Muscle layer of colon (tissue), 2 donors: ENCODE measurements at regions not wholly inside any gene's neighbourhood (a gene's known extent, or its start where the extent isn't known, plus 50 kb on each side); places are given as distances from the start of the nearest gene placed in this dataset.

Experiments
- H3K27ac ChIP-seq: one replicate; pipeline ENCODE4 v1.7.0; 2013; ENCODE audit warnings: low read depth, mild to moderate bottlenecking, low read length, moderate library complexity
- H3K27me3 ChIP-seq, 2 donors: one replicate each; pipeline ENCODE4 v1.7.0; 2013; ENCODE audit warnings: low read length in 2 of 2, mild to moderate bottlenecking in 2 of 2; ENCODE audit not compliant: insufficient read depth in 2 of 2, control insufficient read depth in 1 of 2
- H3K36me3 ChIP-seq: one replicate; pipeline ENCODE4 v1.7.0; 2013; ENCODE audit warnings: mild to moderate bottlenecking, low read length; ENCODE audit not compliant: insufficient read depth
- H3K4me1 ChIP-seq: one replicate; pipeline ENCODE4 v1.7.0; 2013; ENCODE audit warnings: mild to moderate bottlenecking, low read length; ENCODE audit not compliant: insufficient read depth
- H3K4me3 ChIP-seq, 2 donors: one replicate each; pipeline ENCODE4 v1.7.0; 2013; ENCODE audit warnings: low read length in 2 of 2, low read depth in 1 of 2, mild to moderate bottlenecking in 1 of 2, moderate library complexity in 1 of 2
- H3K9ac ChIP-seq: one replicate; pipeline ENCODE4 v1.7.0; 2013; ENCODE audit warnings: low read length
- H3K9me3 ChIP-seq: one replicate; pipeline ENCODE4 v1.7.0; 2013; ENCODE audit warnings: mild to moderate bottlenecking, low read length
- donor health status: abdominal sarcoma.
- donor health status: Adenocarcinoma of cecum.

- H3K27me3 ChIP-seq = no peaks in the 10 kb centered on the region
- no peak overlapping the region for H3K9ac ChIP-seq
- no peak overlapping the region for H3K27ac ChIP-seq
- H3K4me3 ChIP-seq = no peak overlapping the region
- no peaks in the 10 kb centered on the region for H3K9me3 ChIP-seq
- no peaks in the 10 kb centered on the region for H3K4me1 ChIP-seq
- no peaks in the 10 kb centered on the region for H3K36me3 ChIP-seq
Measured at GRCh38 chr6:93989630-93990029, 570.3 kb upstream of the EPHA7 start.

- no peaks in the 10 kb centered on the region for H3K36me3 ChIP-seq
- no peak overlapping the region for H3K9ac ChIP-seq
- no peaks in the 10 kb centered on the region for H3K27me3 ChIP-seq
- no peaks in the 10 kb centered on the region for H3K9me3 ChIP-seq
- no peaks in the 10 kb centered on the region for H3K4me1 ChIP-seq
- H3K27ac ChIP-seq = no peak overlapping the region
- H3K4me3 ChIP-seq = no peak overlapping the region
Measured at GRCh38 chr6:93985953-93986352, 566.6 kb upstream of the EPHA7 start.

DNA sequence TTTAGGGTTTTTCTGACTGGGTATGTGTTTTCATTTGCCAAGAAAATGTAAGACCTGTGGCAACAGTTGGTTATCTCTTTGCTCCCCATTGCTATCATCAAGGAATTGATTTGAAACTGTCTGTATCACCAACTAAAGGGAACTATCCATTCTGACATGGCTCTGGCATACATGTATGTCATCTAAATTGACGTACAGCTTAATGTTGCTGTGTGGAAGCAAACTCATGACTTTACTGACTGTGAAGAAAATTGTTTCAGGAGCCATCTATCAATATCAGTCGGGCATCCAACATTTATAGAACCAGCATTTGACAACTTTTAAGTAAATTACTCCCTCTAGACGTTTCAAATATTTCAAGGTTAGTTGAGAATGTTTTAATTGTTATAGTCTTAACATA is 555.8 kb upstream of the EPHA7 start:
- Histone ChIP-seq H3K27me3 (no peaks in the 10 kb centered on the region), H3K27ac (no peak overlapping the region), H3K9me3 (no peaks in the 10 kb centered on the region), H3K4me1 (no peaks in the 10 kb centered on the region), H3K4me3 (no peak overlapping the region), H3K9ac (no peak overlapping the region), H3K36me3 (no peaks in the 10 kb centered on the region)

GRCh38 chr6:93974332-93974731 is 555.0 kb upstream of the EPHA7 start:
- no peaks in the 10 kb centered on the region for H3K9me3 ChIP-seq
- no peak overlapping the region for H3K27ac ChIP-seq
- H3K9ac ChIP-seq = no peak overlapping the region
- H3K27me3 ChIP-seq = no peaks in the 10 kb centered on the region
- H3K36me3 ChIP-seq = no peaks in the 10 kb centered on the region
- H3K4me1 ChIP-seq = no peaks in the 10 kb centered on the region
- H3K4me3 ChIP-seq = no peak overlapping the region

- H3K4me1 ChIP-seq = no peaks in the 10 kb centered on the region
Measured at GRCh38 chr6:93972791-93973190, 553.4 kb upstream of the EPHA7 start.

DNA sequence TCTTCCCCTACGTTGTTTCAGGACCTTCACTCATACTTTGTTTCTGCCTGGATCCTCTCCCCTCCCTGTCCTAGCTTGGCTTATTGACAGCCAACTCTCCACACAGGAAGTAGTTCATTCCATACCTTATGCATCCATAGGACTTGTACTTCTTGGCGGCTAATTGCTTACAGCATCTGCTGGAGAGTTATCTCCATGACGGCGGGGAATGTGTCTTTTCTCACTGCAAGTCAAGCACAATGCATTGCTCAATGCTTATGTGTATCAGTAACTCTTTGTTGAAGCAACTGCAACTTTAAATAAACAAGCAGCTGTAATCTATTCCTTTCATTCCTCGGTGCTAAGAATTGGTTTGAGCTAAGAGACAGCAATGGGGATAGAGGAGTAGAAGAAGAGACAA is 551.3 kb upstream of the EPHA7 start:
- no peak overlapping the region for H3K4me3 ChIP-seq
- H3K27ac ChIP-seq = no peak overlapping the region
- no peak overlapping the region for H3K9ac ChIP-seq
- no peaks in the 10 kb centered on the region for H3K4me1 ChIP-seq
- no peaks in the 10 kb centered on the region for H3K9me3 ChIP-seq
- H3K27me3 ChIP-seq = no peaks in the 10 kb centered on the region
- no peaks in the 10 kb centered on the region for H3K36me3 ChIP-seq

More at GRCh38 chr6:93972791-93973190, 553.4 kb upstream of the EPHA7 start:
- Histone ChIP-seq H3K27me3 (no peaks in the 10 kb centered on the region), H3K36me3 (no peaks in the 10 kb centered on the region), H3K9me3 (no peaks in the 10 kb centered on the region), H3K27ac (no peak overlapping the region), H3K4me3 (no peak overlapping the region), H3K9ac (no peak overlapping the region)

DNA sequence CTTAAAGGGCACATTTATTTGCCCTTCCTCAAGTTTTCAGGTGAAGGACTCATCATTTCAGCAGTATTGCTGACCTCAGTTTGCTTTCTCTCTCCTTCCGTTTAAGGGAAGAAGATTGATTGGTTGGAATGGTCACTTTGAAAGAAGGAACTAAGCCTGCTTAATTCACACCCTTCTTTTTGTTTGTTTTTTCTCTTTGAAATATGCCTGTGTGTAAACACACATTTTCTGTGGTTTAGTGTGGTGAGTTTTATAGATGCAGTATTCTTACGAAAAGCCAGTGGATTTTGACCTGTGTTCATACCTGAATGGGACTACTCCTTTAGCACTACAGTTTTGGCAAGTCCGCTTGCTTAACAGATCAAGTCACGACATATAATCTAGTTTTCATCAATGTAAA is 548.8 kb upstream of the EPHA7 start:
- Histone ChIP-seq H3K27ac (no peak overlapping the region), H3K4me3 (no peak overlapping the region), H3K4me1 (no peaks in the 10 kb centered on the region), H3K9ac (no peak overlapping the region), H3K36me3 (no peaks in the 10 kb centered on the region), H3K9me3 (no peaks in the 10 kb centered on the region), H3K27me3 (no peaks in the 10 kb centered on the region)

GRCh38 chr6:93964926-93965325 is 545.6 kb upstream of the EPHA7 start:
- no peaks in the 10 kb centered on the region for H3K4me1 ChIP-seq
- H3K9ac ChIP-seq = no peak overlapping the region
- no peak overlapping the region for H3K4me3 ChIP-seq
- H3K9me3 ChIP-seq = no peaks in the 10 kb centered on the region
- H3K27me3 ChIP-seq = no peaks in the 10 kb centered on the region
- no peaks in the 10 kb centered on the region for H3K36me3 ChIP-seq
- no peak overlapping the region for H3K27ac ChIP-seq

DNA sequence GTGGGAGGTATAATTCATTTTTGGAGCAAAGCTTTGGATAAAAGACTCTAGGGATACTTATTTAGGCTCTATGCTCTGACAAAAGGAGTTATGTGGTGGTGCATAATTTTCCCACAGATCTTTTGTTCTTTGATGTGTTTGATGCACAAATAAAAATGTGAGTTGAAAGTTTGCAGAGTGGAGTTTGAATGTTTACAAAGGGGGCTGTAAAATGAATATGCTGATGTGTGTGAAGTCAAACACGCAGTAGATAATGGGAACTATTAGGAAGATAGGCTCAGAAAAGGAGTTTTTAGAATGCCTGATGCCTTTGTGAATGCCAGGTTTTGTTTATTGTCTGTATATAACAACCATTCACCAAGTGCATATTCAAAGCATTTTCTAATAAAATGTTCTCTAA is 545.0 kb upstream of the EPHA7 start:
- H3K9ac ChIP-seq = no peak overlapping the region
- H3K27ac ChIP-seq = no peak overlapping the region
- no peaks in the 10 kb centered on the region for H3K36me3 ChIP-seq
- no peaks in the 10 kb centered on the region for H3K27me3 ChIP-seq
- H3K4me3 ChIP-seq = no peak overlapping the region
- no peaks in the 10 kb centered on the region for H3K4me1 ChIP-seq
- no peaks in the 10 kb centered on the region for H3K9me3 ChIP-seq

GRCh38 chr6:93962566-93962965 is 543.2 kb upstream of the EPHA7 start:
- no peaks in the 10 kb centered on the region for H3K9me3 ChIP-seq
- no peaks in the 10 kb centered on the region for H3K36me3 ChIP-seq
- H3K27ac ChIP-seq = no peak overlapping the region
- no peak overlapping the region for H3K9ac ChIP-seq
- H3K4me3 ChIP-seq = no peak overlapping the region
- H3K4me1 ChIP-seq = no peaks in the 10 kb centered on the region
- no peaks in the 10 kb centered on the region for H3K27me3 ChIP-seq

DNA sequence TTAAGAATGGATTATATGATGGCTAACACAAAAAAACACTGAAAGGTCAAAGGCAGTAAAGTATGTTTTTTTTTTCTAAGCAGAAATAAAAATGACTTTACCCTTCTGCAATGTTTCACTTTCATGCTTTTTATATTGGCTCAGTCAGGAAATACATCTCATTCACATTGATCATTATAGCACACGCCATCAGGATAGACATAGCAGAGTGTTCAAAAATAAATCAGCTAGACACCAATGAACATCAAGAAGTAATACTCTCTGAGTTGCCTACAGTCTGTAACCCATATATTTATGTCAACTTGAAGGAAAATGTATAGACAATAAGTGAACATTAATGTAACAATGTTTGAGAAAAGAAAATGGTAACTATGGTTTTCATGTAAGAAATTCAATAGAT is 535.2 kb upstream of the EPHA7 start:
- H3K27ac ChIP-seq = no peak overlapping the region
- H3K4me3 ChIP-seq = no peak overlapping the region
- no peaks in the 10 kb centered on the region for H3K27me3 ChIP-seq
- H3K9me3 ChIP-seq = no peaks in the 10 kb centered on the region
- H3K9ac ChIP-seq = no peak overlapping the region
- no peaks in the 10 kb centered on the region for H3K4me1 ChIP-seq
- no peaks in the 10 kb centered on the region for H3K36me3 ChIP-seq

DNA sequence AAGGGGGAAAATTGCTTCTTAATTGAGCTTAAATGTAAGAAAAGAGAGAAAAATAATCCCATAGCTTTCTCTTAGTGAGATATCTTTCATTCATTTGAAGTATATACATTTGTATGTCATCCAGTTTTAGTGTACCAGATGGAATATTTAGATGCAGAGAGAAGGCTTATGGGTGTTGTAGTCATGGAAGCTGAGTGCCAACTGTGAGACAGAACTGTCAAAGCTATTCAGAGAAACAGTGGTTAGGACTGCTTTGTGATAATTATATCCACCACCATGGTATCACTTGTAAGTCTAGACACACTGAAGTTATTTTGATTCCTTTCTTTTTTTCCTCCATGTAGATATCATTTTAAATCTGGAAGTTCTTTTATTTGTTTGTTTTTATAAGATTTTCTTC is 524.3 kb upstream of the EPHA7 start:
- Histone ChIP-seq H3K4me1 (no peaks in the 10 kb centered on the region), H3K36me3 (no peaks in the 10 kb centered on the region), H3K27me3 (no peaks in the 10 kb centered on the region), H3K4me3 (no peak overlapping the region), H3K27ac (no peak overlapping the region), H3K9me3 (no peaks in the 10 kb centered on the region), H3K9ac (no peak overlapping the region)
